Caki2 (cell line): ENCODE measurements at regions not wholly inside any gene's neighbourhood (a gene's known extent, or its start where the extent isn't known, plus 50 kb on each side); places are given as distances from the start of the nearest gene placed in this dataset.
A peak's percentile ranks its signal among the peaks of the same experiment; 100 is the strongest.
"Not testable (repeated sequence)": the region's sequence is repeated elsewhere in the genome, so short reads cannot be mapped to it uniquely, and the experiment has no call there.

Experiments used
- DNase-seq: peaks from one replicate; pipeline ENCODE4 v3.0.0-alpha.2; 2015; ENCODE audit warnings: low read depth
- in situ Hi-C: cut with HindIII; loops from 2 replicates; pipeline ENCODE4 v1.10.0; 2016; ENCODE audit warnings: low sequenced_read_pairs, low pct_unique_long_range_greater_than_20kb, mixed read lengths

GRCh38 chr4:14334166-14334565, 668.1 kb upstream of the CPEB2 start:
- no peak for DNase-seq
- in situ Hi-C loops = no loop called here

- in situ Hi-C loops = no loop called here
- no peak for DNase-seq
Observed at GRCh38 chr4:14335872-14336271, 666.4 kb upstream of the CPEB2 start.

GRCh38 chr4:14336656-14337055, 665.6 kb upstream of the CPEB2 start:
- in situ Hi-C loops = no loop called here
- DNase-seq = no peak

- no peak for DNase-seq
- in situ Hi-C loops = no loop called here
Observed at GRCh38 chr4:14337892-14338584, 664.2 kb upstream of the CPEB2 start.

GRCh38 chr4:14338585-14339265, 663.6 kb upstream of the CPEB2 start:
- in situ Hi-C loops = no loop called here
- DNase-seq = no peak

GRCh38 chr4:14339715-14340114, 662.6 kb upstream of the CPEB2 start:
- no peak for DNase-seq
- in situ Hi-C loops = no loop called here

GRCh38 chr4:14340321-14340720, 662.0 kb upstream of the CPEB2 start:
- in situ Hi-C loops = no loop called here
- DNase-seq = no peak

- DNase-seq = no peak
- in situ Hi-C loops = no loop called here
Observed at GRCh38 chr4:14343961-14344360, 658.3 kb upstream of the CPEB2 start.

- peak; percentile 30 for DNase-seq
- in situ Hi-C loops = no loop called here
Observed at GRCh38 chr4:14345356-14345775, 656.9 kb upstream of the CPEB2 start.

GRCh38 chr4:14347526-14347925, 654.8 kb upstream of the CPEB2 start:
- DNase-seq = no peak
- in situ Hi-C loops = no loop called here

- DNase-seq = no peak
- in situ Hi-C loops = no loop called here
Observed at GRCh38 chr4:14348506-14348905, 653.8 kb upstream of the CPEB2 start.

GRCh38 chr4:14358544-14359160, 643.6 kb upstream of the CPEB2 start:
- in situ Hi-C loops, DNase-seq: not testable (repeated sequence)

- in situ Hi-C loops = no loop called here
- no peak for DNase-seq
Observed at GRCh38 chr4:14359991-14360390, 642.3 kb upstream of the CPEB2 start.

- DNase-seq = no peak
- in situ Hi-C loops = no loop called here
Observed at GRCh38 chr4:14361084-14361483, 641.2 kb upstream of the CPEB2 start.

GRCh38 chr4:14362385-14362784, 639.9 kb upstream of the CPEB2 start:
- in situ Hi-C loops = no loop called here

GRCh38 chr4:14364953-14365536, 637.2 kb upstream of the CPEB2 start:
- no peak for DNase-seq

More at GRCh38 chr4:14362385-14362784, 639.9 kb upstream of the CPEB2 start:
- no peak for DNase-seq

GRCh38 chr4:14368391-14368790, 633.9 kb upstream of the CPEB2 start:
- DNase-seq = no peak
- in situ Hi-C loops = no loop called here

More at GRCh38 chr4:14364953-14365536, 637.2 kb upstream of the CPEB2 start:
- in situ Hi-C loops = no loop called here

GRCh38 chr4:14371131-14371530, 631.1 kb upstream of the CPEB2 start:
- DNase-seq = no peak
- in situ Hi-C loops = no loop called here

- in situ Hi-C loops = no loop called here
- no peak for DNase-seq
Observed at GRCh38 chr4:14375816-14376215, 626.5 kb upstream of the CPEB2 start.
